Activated T-helper 17 cell treated with anti-CD3 and anti-CD28 coated beads, Interleukin-2, amount 50 U/mL, for 72 hours (primary cell): ENCODE measurements at regions not wholly inside any gene's neighbourhood (a gene's known extent, or its start where the extent isn't known, plus 50 kb on each side); places are given as distances from the start of the nearest gene placed in this dataset.

Experiments
- ATAC-seq: fragments of 150-1000 bp; cut with Tn5 transposase; replicated peaks from 2 replicates; pipeline ENCODE4 v1.10.0; 2021; ENCODE audit warnings: mild to moderate bottlenecking, moderate library complexity
- H3K27ac Mint-ChIP-seq: one replicate; pipeline ENCODE4 v1.8.0; 2022; ENCODE audit warnings: mixed read lengths
- H3K27me3 Mint-ChIP-seq: one replicate; pipeline ENCODE4 v1.8.0; 2022; ENCODE audit warnings: mixed read lengths
- H3K36me3 Mint-ChIP-seq: one replicate; pipeline ENCODE4 v1.8.0; 2022; ENCODE audit warnings: low read depth, mild to moderate bottlenecking, mixed read lengths
- H3K4me1 Mint-ChIP-seq: one replicate; pipeline ENCODE4 v1.8.0; 2022; ENCODE audit warnings: mixed read lengths
- H3K4me3 Mint-ChIP-seq: one replicate; pipeline ENCODE4 v1.8.0; 2022; ENCODE audit warnings: mild to moderate bottlenecking, mixed read lengths
- H3K9me3 Mint-ChIP-seq: one replicate; pipeline ENCODE4 v1.8.0; 2022; ENCODE audit warnings: mixed read lengths

GRCh38 chr3:176526942-176527341, 670.3 kb downstream of the TBL1XR1 start:
- Mint-ChIP-seq H3K27me3 (peaks cover 6% of the 10 kb centered on the region), H3K36me3 (no peaks in the 10 kb centered on the region), H3K9me3 (peaks cover 8% of the 10 kb centered on the region), H3K27ac (no peak overlapping the region), H3K4me1 (no peaks in the 10 kb centered on the region), H3K4me3 (no peak overlapping the region)
- no peak for ATAC-seq

- Mint-ChIP-seq H3K27ac (no peak overlapping the region), H3K36me3 (no peaks in the 10 kb centered on the region), H3K27me3 (peaks cover 6% of the 10 kb centered on the region), H3K4me3 (no peak overlapping the region), H3K4me1 (no peaks in the 10 kb centered on the region), H3K9me3 (peaks cover 8% of the 10 kb centered on the region)
- ATAC-seq: no peak
These were observed 671.1 kb downstream of the TBL1XR1 start for GRCh38 chr3:176526225-176526624.

GRCh38 chr3:176523114-176523513, 674.2 kb downstream of the TBL1XR1 start:
- Mint-ChIP-seq H3K9me3 (peaks cover 4% of the 10 kb centered on the region), H3K36me3 (no peaks in the 10 kb centered on the region), H3K4me1 (no peaks in the 10 kb centered on the region), H3K27ac (no peak overlapping the region), H3K27me3 (peaks cover 5% of the 10 kb centered on the region), H3K4me3 (no peak overlapping the region)
- no peak for ATAC-seq

- Mint-ChIP-seq H3K4me1 (no peaks in the 10 kb centered on the region), H3K9me3 (no peaks in the 10 kb centered on the region), H3K36me3 (no peaks in the 10 kb centered on the region), H3K27ac (no peak overlapping the region), H3K4me3 (no peak overlapping the region), H3K27me3 (no peaks in the 10 kb centered on the region)
- ATAC-seq: peak; percentile 47
These were observed 674.8 kb downstream of the TBL1XR1 start for GRCh38 chr3:176522436-176522835.

GRCh38 chr3:176521531-176522175, 675.6 kb downstream of the TBL1XR1 start:
- H3K4me3 Mint-ChIP-seq: no peak overlapping the region
- no peaks in the 10 kb centered on the region for H3K36me3 Mint-ChIP-seq
- no peak for ATAC-seq
- no peak overlapping the region for H3K27ac Mint-ChIP-seq
- H3K4me1 Mint-ChIP-seq: no peaks in the 10 kb centered on the region
- no peaks in the 10 kb centered on the region for H3K27me3 Mint-ChIP-seq
- H3K9me3 Mint-ChIP-seq: no peaks in the 10 kb centered on the region

- Mint-ChIP-seq H3K36me3 (no peaks in the 10 kb centered on the region), H3K27me3 (no peaks in the 10 kb centered on the region), H3K4me1 (no peaks in the 10 kb centered on the region), H3K9me3 (peaks cover 26% of the 10 kb centered on the region), H3K4me3 (no peak overlapping the region), H3K27ac (no peak overlapping the region)
- ATAC-seq: no peak
These were observed 683.0 kb downstream of the TBL1XR1 start for GRCh38 chr3:176514297-176514696.

GRCh38 chr3:176513604-176514003, 683.7 kb downstream of the TBL1XR1 start:
- no peak for ATAC-seq
- no peaks in the 10 kb centered on the region for H3K27me3 Mint-ChIP-seq
- H3K4me3 Mint-ChIP-seq: no peak overlapping the region
- no peaks in the 10 kb centered on the region for H3K4me1 Mint-ChIP-seq
- H3K36me3 Mint-ChIP-seq: no peaks in the 10 kb centered on the region
- no peak overlapping the region for H3K27ac Mint-ChIP-seq
- H3K9me3 Mint-ChIP-seq: peaks cover 26% of the 10 kb centered on the region

GRCh38 chr3:176512037-176512436, 685.2 kb downstream of the TBL1XR1 start:
- Mint-ChIP-seq H3K9me3 (peaks cover 26% of the 10 kb centered on the region), H3K27me3 (no peaks in the 10 kb centered on the region), H3K36me3 (no peaks in the 10 kb centered on the region), H3K4me3 (no peak overlapping the region), H3K27ac (no peak overlapping the region), H3K4me1 (no peaks in the 10 kb centered on the region)
- ATAC-seq: no peak

- peaks cover 28% of the 10 kb centered on the region for H3K9me3 Mint-ChIP-seq
- H3K4me3 Mint-ChIP-seq: no peak overlapping the region
- no peak overlapping the region for H3K27ac Mint-ChIP-seq
- no peaks in the 10 kb centered on the region for H3K4me1 Mint-ChIP-seq
- H3K36me3 Mint-ChIP-seq: no peaks in the 10 kb centered on the region
- no peaks in the 10 kb centered on the region for H3K27me3 Mint-ChIP-seq
- ATAC-seq: no peak
These were observed 687.2 kb downstream of the TBL1XR1 start for GRCh38 chr3:176510097-176510496.

GRCh38 chr3:176505878-176506621, 691.2 kb downstream of the TBL1XR1 start:
- no peak overlapping the region for H3K4me3 Mint-ChIP-seq
- no peaks in the 10 kb centered on the region for H3K36me3 Mint-ChIP-seq
- ATAC-seq: no peak
- no peak overlapping the region for H3K27ac Mint-ChIP-seq
- peaks cover 3% of the 10 kb centered on the region for H3K27me3 Mint-ChIP-seq
- no peaks in the 10 kb centered on the region for H3K4me1 Mint-ChIP-seq
- peaks cover 3% of the 10 kb centered on the region for H3K9me3 Mint-ChIP-seq

GRCh38 chr3:176491084-176491483, 706.2 kb downstream of the TBL1XR1 start:
- no peak for ATAC-seq
- Mint-ChIP-seq H3K4me3 (no peak overlapping the region), H3K9me3 (no peaks in the 10 kb centered on the region), H3K27ac (no peak overlapping the region), H3K27me3 (peaks cover 3% of the 10 kb centered on the region), H3K36me3 (no peaks in the 10 kb centered on the region), H3K4me1 (no peaks in the 10 kb centered on the region)

- H3K4me3 Mint-ChIP-seq: no peak overlapping the region
- H3K9me3 Mint-ChIP-seq: no peaks in the 10 kb centered on the region
- no peak overlapping the region for H3K27ac Mint-ChIP-seq
- no peak for ATAC-seq
- H3K4me1 Mint-ChIP-seq: no peaks in the 10 kb centered on the region
- no peaks in the 10 kb centered on the region for H3K36me3 Mint-ChIP-seq
- H3K27me3 Mint-ChIP-seq: peaks cover 3% of the 10 kb centered on the region
These were observed 706.9 kb downstream of the TBL1XR1 start for GRCh38 chr3:176490357-176490756.

- no peak for ATAC-seq
- Mint-ChIP-seq H3K9me3 (peaks cover 4% of the 10 kb centered on the region), H3K4me1 (no peaks in the 10 kb centered on the region), H3K4me3 (no peak overlapping the region), H3K27ac (no peak overlapping the region), H3K36me3 (no peaks in the 10 kb centered on the region), H3K27me3 (peaks cover under 1% of the 10 kb centered on the region)
These were observed 718.0 kb downstream of the TBL1XR1 start for GRCh38 chr3:176479248-176479647.

- Mint-ChIP-seq H3K4me1 (no peaks in the 10 kb centered on the region), H3K27me3 (no peaks in the 10 kb centered on the region), H3K9me3 (no peaks in the 10 kb centered on the region), H3K27ac (no peak overlapping the region), H3K4me3 (no peak overlapping the region), H3K36me3 (no peaks in the 10 kb centered on the region)
- no peak for ATAC-seq
These were observed 727.5 kb downstream of the TBL1XR1 start for GRCh38 chr3:176469694-176470205.

GRCh38 chr3:176463610-176464009, 733.7 kb downstream of the TBL1XR1 start:
- no peak overlapping the region for H3K4me3 Mint-ChIP-seq
- H3K27ac Mint-ChIP-seq: no peak overlapping the region
- H3K9me3 Mint-ChIP-seq: peaks cover 5% of the 10 kb centered on the region
- H3K36me3 Mint-ChIP-seq: no peaks in the 10 kb centered on the region
- no peaks in the 10 kb centered on the region for H3K27me3 Mint-ChIP-seq
- no peak for ATAC-seq
- H3K4me1 Mint-ChIP-seq: no peaks in the 10 kb centered on the region
